ENCODE measurements at regions not wholly inside any gene's neighbourhood (a gene's known extent, or its start where the extent isn't known, plus 50 kb on each side); places are given as distances from the start of the nearest gene placed in this dataset.

DNA sequence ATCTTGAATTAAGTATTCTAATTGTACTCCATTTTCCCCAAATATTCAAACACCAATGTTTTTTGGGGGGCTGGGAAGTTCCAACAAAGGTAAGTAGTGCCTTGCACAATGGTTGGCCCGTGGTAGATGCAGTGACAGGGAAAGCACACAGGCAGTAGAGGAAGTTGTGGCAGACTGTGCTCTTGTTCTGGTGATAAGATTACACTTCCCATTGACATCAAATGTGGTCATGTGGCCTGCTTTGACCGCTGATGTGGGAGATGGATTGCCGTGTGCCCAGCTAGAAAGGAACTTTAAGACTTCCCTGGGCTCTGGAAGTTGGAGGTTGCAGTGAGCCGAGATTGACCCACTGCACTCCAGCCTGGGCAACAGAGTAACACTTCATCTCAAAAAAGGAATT, 223.8 kb downstream of the VRK1 start:
- FAIRE-seq (no peak), DNase-seq (no peak)
- TF ChIP-seq, protein P1, sequence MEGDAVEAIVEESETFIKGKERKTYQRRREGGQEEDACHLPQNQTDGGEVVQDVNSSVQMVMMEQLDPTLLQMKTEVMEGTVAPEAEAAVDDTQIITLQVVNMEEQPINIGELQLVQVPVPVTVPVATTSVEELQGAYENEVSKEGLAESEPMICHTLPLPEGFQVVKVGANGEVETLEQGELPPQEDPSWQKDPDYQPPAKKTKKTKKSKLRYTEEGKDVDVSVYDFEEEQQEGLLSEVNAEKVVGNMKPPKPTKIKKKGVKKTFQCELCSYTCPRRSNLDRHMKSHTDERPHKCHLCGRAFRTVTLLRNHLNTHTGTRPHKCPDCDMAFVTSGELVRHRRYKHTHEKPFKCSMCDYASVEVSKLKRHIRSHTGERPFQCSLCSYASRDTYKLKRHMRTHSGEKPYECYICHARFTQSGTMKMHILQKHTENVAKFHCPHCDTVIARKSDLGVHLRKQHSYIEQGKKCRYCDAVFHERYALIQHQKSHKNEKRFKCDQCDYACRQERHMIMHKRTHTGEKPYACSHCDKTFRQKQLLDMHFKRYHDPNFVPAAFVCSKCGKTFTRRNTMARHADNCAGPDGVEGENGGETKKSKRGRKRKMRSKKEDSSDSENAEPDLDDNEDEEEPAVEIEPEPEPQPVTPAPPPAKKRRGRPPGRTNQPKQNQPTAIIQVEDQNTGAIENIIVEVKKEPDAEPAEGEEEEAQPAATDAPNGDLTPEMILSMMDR (IDR thresholded peaks at IDR 0.05; ENCODE audit: borderline replicate concordance, extremely low read depth, insufficient read depth): no peak
- Histone ChIP-seq H3K4me3 (ENCODE audit: low read length in 3 of 3) (no peak overlapping the region), H3K9me3 (ENCODE audit: control insufficient read depth in 2 of 3, insufficient read depth in 1 of 3, low read length in 3 of 3) (peaks cover 0 to 13% (median 0%) of the 10 kb centered on the region in 3 donors), H3K27me3 (ENCODE audit: control insufficient read depth, insufficient read depth, low read length) (no peaks in the 10 kb centered on the region), H3K4me1 (ENCODE audit: control insufficient read depth in 2 of 3, insufficient read depth in 2 of 3, low read depth in 1 of 3, low read length in 3 of 3) (no peaks in the 10 kb centered on the region), H3K9ac (ENCODE audit: low read length in 3 of 3) (no peak overlapping the region), H3K36me3 (ENCODE audit: control insufficient read depth in 2 of 3, insufficient read depth in 3 of 3, low read length in 3 of 3) (no peaks in the 10 kb centered on the region), H3K27ac (ENCODE audit: low read depth in 2 of 2, low read length in 2 of 2) (no peak overlapping the region)
- intact Hi-C loops (cut with DNase I): no loop called here

DNA sequence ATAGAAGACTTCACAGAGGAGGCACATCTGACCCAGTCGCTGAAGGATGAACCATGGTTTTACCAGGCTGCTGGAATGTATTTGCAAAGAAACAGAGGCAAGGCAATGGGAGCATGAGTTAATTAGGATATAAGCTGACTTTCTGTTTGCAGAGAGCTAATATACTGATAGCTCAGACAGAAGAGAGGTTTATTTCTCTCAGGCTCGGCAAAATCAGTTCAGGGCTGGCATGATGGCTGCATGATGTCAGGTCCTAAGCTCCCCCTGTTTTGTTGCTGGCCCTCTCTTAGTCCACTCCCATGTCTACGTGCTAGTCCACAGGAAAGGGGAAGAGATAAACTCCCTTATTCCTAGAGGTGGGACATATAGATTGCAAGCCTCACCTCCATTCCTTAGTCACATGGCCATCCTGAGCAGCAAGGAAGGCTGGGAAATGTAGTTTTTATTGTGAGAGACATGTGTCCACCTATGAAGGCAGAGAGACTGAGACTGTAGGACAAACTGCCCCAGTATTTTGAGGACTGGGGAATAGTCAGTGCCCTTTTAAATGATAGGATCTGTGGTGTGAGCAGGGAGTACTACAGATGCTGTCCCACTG, 224.5 kb downstream of the VRK1 start:
- Histone ChIP-seq H3K9me3 (ENCODE audit: control insufficient read depth in 2 of 3, insufficient read depth in 1 of 3, low read length in 3 of 3) (peaks cover 0 to 13% (median 0%) of the 10 kb centered on the region in 3 donors), H3K4me1 (ENCODE audit: control insufficient read depth in 2 of 3, insufficient read depth in 2 of 3, low read depth in 1 of 3, low read length in 3 of 3) (no peaks in the 10 kb centered on the region), H3K27me3 (ENCODE audit: control insufficient read depth, insufficient read depth, low read length) (no peaks in the 10 kb centered on the region), H3K27ac (ENCODE audit: low read depth in 2 of 2, low read length in 2 of 2) (no peak overlapping the region), H3K4me3 (ENCODE audit: low read length in 3 of 3) (no peak overlapping the region), H3K36me3 (ENCODE audit: control insufficient read depth in 2 of 3, insufficient read depth in 3 of 3, low read length in 3 of 3) (no peaks in the 10 kb centered on the region), H3K9ac (ENCODE audit: low read length in 3 of 3) (no peak overlapping the region)
- FAIRE-seq (no peak), DNase-seq (no peak)
- TF ChIP-seq, protein P1 (IDR thresholded peaks at IDR 0.05; ENCODE audit: borderline replicate concordance, extremely low read depth, insufficient read depth): no peak
- intact Hi-C loops (cut with DNase I): no loop called here

DNA sequence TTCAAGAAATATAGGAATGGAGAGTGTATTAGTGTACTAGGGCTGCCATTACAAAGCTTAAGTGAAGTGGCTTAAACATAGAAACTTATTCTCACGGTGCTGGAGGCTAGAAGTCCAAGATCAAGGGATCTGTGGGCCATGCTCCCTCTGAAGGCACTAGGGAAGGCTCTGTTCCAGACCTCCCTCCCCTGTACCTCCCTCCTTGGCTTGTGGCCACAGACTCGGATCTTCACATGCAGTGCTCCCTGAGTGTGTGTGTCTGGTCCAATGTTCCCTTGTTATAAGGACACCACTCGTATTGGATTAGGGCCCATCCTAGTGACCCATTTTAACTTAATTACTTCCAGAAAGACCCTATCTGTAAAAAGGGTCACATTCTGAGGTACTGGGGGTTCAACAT, 225.6 kb downstream of the VRK1 start:
- FAIRE-seq (no peak), DNase-seq (no peak)
- H3K4me1 ChIP-seq (ENCODE audit: control insufficient read depth in 2 of 3, insufficient read depth in 2 of 3, low read depth in 1 of 3, low read length in 3 of 3): no peaks in the 10 kb centered on the region
- peaks cover 0 to 9% (median 0%) of the 10 kb centered on the region in 3 donors for H3K9me3 ChIP-seq (ENCODE audit: control insufficient read depth in 2 of 3, insufficient read depth in 1 of 3, low read length in 3 of 3)
- H3K36me3 ChIP-seq (ENCODE audit: control insufficient read depth in 2 of 3, insufficient read depth in 3 of 3, low read length in 3 of 3): no peaks in the 10 kb centered on the region
- H3K27ac ChIP-seq (ENCODE audit: low read depth in 2 of 2, low read length in 2 of 2): no peak overlapping the region
- no peaks in the 10 kb centered on the region for H3K27me3 ChIP-seq (ENCODE audit: control insufficient read depth, insufficient read depth, low read length)
- no peak overlapping the region for H3K4me3 ChIP-seq (ENCODE audit: low read length in 3 of 3)
- TF ChIP-seq, protein P1 (IDR thresholded peaks at IDR 0.05; ENCODE audit: borderline replicate concordance, extremely low read depth, insufficient read depth): no peak
- H3K9ac ChIP-seq (ENCODE audit: low read length in 3 of 3): no peak overlapping the region
- intact Hi-C loops (cut with DNase I): no loop called here

DNA sequence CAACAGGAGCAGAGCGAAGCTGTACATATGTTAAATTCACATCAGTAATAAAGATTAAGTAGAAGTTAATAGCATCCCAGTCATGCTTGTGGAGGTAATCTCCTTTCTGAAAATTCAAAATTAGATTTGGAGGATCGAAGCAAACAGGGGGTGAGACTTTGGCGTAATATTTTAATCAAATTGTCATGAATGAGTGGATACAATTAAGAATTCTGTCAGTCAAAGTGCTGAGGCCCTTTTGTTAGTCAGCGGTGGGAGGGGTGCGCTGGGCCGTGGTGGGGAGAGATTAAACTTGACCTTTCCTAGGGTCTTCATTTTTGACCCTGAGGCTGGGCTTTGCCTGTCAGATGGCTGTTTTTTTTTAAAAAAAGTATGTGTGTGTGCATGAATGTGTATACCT, 226.7 kb downstream of the VRK1 start:
- no peak for FAIRE-seq
- TF ChIP-seq, protein P1 (IDR thresholded peaks at IDR 0.05; ENCODE audit: borderline replicate concordance, extremely low read depth, insufficient read depth): no peak
- Histone ChIP-seq H3K4me3 (ENCODE audit: low read length in 3 of 3) (no peak overlapping the region), H3K9me3 (ENCODE audit: control insufficient read depth in 2 of 3, insufficient read depth in 1 of 3, low read length in 3 of 3) (peaks cover 0 to 3% (median 0%) of the 10 kb centered on the region in 3 donors), H3K27me3 (ENCODE audit: control insufficient read depth, insufficient read depth, low read length) (no peaks in the 10 kb centered on the region), H3K9ac (ENCODE audit: low read length in 3 of 3) (no peak overlapping the region), H3K27ac (ENCODE audit: low read depth in 2 of 2, low read length in 2 of 2) (no peak overlapping the region), H3K4me1 (ENCODE audit: control insufficient read depth in 2 of 3, insufficient read depth in 2 of 3, low read depth in 1 of 3, low read length in 3 of 3) (no peaks in the 10 kb centered on the region), H3K36me3 (ENCODE audit: control insufficient read depth in 2 of 3, insufficient read depth in 3 of 3, low read length in 3 of 3) (no peaks in the 10 kb centered on the region)
- no peak for DNase-seq
- intact Hi-C loops (cut with DNase I): no loop called here

All from kidney (tissue), 13 donors.